ENCODE measurements at regions not wholly inside any gene's neighbourhood (a gene's known extent, or its start where the extent isn't known, plus 50 kb on each side); places are given as distances from the start of the nearest gene placed in this dataset.
"Not testable (repeated sequence)": the region's sequence is repeated elsewhere in the genome, so short reads cannot be mapped to it uniquely, and the experiment has no call there.

DNA sequence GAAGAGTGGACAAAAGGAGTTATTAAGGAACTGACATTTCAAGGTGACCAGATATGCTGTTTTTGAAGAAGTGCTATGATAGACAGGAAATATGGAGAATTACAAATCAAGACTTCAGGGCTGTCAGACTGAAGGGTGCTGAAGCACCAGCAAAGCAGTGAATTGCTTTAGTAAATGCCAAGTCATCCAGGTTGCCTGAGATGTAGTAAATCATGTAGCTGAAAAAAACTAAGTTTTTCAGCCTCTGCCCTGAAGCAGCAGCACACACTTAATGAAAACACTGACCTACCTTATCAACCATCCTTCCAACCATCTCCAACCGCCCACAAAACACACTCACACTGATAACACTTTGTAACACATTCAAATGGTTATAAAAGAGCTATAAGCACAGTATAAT, 110.0 kb downstream of the PRR15 start:
- H3K4me1 ChIP-seq (ENCODE audit: control insufficient read depth in 2 of 3, insufficient read depth in 2 of 3, low read depth in 1 of 3, low read length in 3 of 3); intact Hi-C loops (cut with DNase I); FAIRE-seq; H3K9ac ChIP-seq (ENCODE audit: low read length in 3 of 3); H3K4me3 ChIP-seq (ENCODE audit: low read length in 3 of 3); H3K27me3 ChIP-seq (ENCODE audit: control insufficient read depth, insufficient read depth, low read length); H3K27ac ChIP-seq (ENCODE audit: low read depth in 2 of 2, low read length in 2 of 2); DNase-seq; H3K9me3 ChIP-seq (ENCODE audit: control insufficient read depth in 2 of 3, insufficient read depth in 1 of 3, low read length in 3 of 3); H3K36me3 ChIP-seq (ENCODE audit: control insufficient read depth in 2 of 3, insufficient read depth in 3 of 3, low read length in 3 of 3): not testable (repeated sequence)

DNA sequence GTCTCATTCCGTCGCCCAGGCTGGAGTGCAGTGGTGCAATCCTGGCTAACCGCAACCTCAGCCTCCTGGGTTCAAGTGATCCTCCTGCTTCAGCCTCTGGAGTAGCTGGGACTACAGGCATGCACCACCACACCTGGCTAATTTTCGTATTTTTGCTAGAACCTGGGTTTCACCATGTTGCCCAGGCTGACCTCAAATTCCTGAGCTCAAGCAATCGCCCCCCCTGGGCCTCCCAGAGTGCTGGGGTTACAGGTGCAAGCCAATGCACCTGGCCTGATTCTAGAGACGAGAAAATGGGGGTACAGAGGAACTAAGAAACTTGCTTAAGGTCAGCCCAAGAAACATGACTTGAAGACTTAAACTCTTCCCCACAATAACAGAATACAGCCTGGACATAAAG, 111.0 kb downstream of the PRR15 start:
- H3K9me3 ChIP-seq (ENCODE audit: control insufficient read depth in 2 of 3, insufficient read depth in 1 of 3, low read length in 3 of 3); H3K4me3 ChIP-seq (ENCODE audit: low read length in 3 of 3); H3K27me3 ChIP-seq (ENCODE audit: control insufficient read depth, insufficient read depth, low read length); H3K27ac ChIP-seq (ENCODE audit: low read depth in 2 of 2, low read length in 2 of 2); DNase-seq; intact Hi-C loops (cut with DNase I); H3K36me3 ChIP-seq (ENCODE audit: control insufficient read depth in 2 of 3, insufficient read depth in 3 of 3, low read length in 3 of 3); FAIRE-seq; H3K4me1 ChIP-seq (ENCODE audit: control insufficient read depth in 2 of 3, insufficient read depth in 2 of 3, low read depth in 1 of 3, low read length in 3 of 3); H3K9ac ChIP-seq (ENCODE audit: low read length in 3 of 3): not testable (repeated sequence)

DNA sequence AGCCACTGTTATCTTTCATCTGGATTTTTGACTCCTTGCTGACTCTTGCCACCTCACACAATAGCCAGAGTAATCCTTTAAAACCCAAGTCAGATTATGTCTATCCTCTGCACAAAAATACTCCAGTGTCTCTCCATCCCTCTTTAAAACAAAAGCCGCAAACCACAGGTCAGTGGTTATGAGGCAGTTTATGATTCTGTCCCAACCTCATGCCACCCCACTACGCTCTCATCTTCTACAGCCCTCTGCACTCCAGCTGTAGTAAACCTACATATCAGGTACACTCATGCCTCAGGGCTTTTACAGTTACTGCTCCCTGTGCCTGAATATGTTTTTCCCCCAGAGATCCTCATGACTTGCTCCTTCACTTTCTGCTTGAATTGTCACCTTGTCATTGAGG, 113.6 kb downstream of the PRR15 start:
- H3K27me3 ChIP-seq (ENCODE audit: control insufficient read depth, insufficient read depth, low read length); H3K27ac ChIP-seq (ENCODE audit: low read depth in 2 of 2, low read length in 2 of 2); FAIRE-seq; H3K9me3 ChIP-seq (ENCODE audit: control insufficient read depth in 2 of 3, insufficient read depth in 1 of 3, low read length in 3 of 3); DNase-seq; H3K9ac ChIP-seq (ENCODE audit: low read length in 3 of 3); H3K36me3 ChIP-seq (ENCODE audit: control insufficient read depth in 2 of 3, insufficient read depth in 3 of 3, low read length in 3 of 3); intact Hi-C loops (cut with DNase I); H3K4me3 ChIP-seq (ENCODE audit: low read length in 3 of 3); H3K4me1 ChIP-seq (ENCODE audit: control insufficient read depth in 2 of 3, insufficient read depth in 2 of 3, low read depth in 1 of 3, low read length in 3 of 3): not testable (repeated sequence)

DNA sequence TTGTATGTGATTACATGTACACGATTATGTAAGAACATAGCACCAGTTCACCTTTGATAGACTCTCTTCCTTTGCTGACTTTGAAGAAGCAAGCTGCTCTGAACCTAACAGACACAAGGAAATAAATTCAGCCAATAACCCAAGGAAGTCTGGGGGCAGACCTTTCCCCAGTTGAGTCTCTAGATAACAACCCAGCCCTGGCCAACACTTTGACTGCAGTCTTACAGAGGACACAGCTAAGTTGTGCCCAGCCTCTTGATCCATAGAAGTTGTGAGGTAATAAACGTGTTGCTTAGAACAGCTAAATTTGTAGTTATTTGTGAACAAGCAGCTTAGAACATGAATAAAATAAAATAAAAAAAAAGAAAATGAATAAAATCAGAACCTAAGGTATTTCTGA, 116.3 kb downstream of the PRR15 start:
- H3K27ac ChIP-seq (ENCODE audit: low read depth in 2 of 2, low read length in 2 of 2); DNase-seq; intact Hi-C loops (cut with DNase I); H3K4me3 ChIP-seq (ENCODE audit: low read length in 3 of 3); H3K27me3 ChIP-seq (ENCODE audit: control insufficient read depth, insufficient read depth, low read length); H3K4me1 ChIP-seq (ENCODE audit: control insufficient read depth in 2 of 3, insufficient read depth in 2 of 3, low read depth in 1 of 3, low read length in 3 of 3); FAIRE-seq; H3K9ac ChIP-seq (ENCODE audit: low read length in 3 of 3); H3K36me3 ChIP-seq (ENCODE audit: control insufficient read depth in 2 of 3, insufficient read depth in 3 of 3, low read length in 3 of 3); H3K9me3 ChIP-seq (ENCODE audit: control insufficient read depth in 2 of 3, insufficient read depth in 1 of 3, low read length in 3 of 3): not testable (repeated sequence)

DNA sequence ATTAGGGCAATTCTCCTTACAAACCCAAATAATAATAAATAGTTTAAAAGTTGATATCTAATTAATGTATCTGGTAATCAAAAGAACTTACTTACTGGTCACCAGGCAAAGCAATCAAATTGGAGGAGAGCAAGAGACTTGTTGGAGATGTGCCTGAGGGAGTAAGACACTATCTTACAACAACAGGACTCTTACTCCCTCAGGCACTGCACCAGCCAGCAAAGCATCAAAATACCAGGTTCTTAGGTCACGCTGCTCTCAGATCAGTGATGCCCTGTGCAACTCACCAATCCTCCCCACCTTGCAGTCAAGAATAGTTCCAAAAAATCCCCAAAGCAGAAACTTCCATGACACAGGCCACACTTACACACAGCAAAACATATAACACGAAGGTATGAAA, 117.0 kb downstream of the PRR15 start:
- H3K4me1 ChIP-seq (ENCODE audit: control insufficient read depth in 2 of 3, insufficient read depth in 2 of 3, low read depth in 1 of 3, low read length in 3 of 3); H3K9me3 ChIP-seq (ENCODE audit: control insufficient read depth in 2 of 3, insufficient read depth in 1 of 3, low read length in 3 of 3); H3K9ac ChIP-seq (ENCODE audit: low read length in 3 of 3); intact Hi-C loops (cut with DNase I); H3K27ac ChIP-seq (ENCODE audit: low read depth in 2 of 2, low read length in 2 of 2); FAIRE-seq; H3K27me3 ChIP-seq (ENCODE audit: control insufficient read depth, insufficient read depth, low read length); H3K4me3 ChIP-seq (ENCODE audit: low read length in 3 of 3); H3K36me3 ChIP-seq (ENCODE audit: control insufficient read depth in 2 of 3, insufficient read depth in 3 of 3, low read length in 3 of 3); DNase-seq: not testable (repeated sequence)

DNA sequence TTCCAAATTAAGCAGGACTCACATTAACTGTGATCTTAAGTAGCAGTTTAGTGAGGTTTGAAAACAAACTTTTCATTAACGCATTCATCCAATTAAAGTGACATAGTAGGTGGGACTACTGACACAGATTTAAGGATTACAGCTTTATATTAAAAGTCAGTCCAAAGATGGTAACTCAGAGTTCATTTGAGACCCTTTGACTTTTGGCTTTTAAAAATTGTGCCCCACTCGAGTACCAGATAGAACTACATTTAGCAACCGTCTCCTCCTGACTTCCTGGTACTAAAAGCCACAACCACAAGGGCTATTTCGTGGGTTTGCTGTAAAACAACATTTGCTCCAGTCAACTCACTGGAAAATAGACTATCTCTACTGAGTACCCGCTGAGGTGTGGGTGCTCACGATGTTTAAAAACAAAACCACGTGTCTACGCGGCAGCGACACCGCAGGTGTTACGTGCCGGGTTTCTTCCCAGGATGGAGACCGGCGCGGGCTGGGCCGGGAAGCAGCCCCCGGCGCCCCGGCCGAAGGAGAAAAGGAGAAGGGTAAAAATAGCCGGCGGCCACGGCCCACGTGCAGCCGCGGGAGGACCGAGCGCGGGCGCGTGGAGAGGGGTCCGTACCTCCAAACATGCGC, 120.6 kb downstream of the PRR15 start:
- peak in 2 of 5 donors; percentile 23 to 27 for DNase-seq
- not testable (repeated sequence) for H3K9ac ChIP-seq (ENCODE audit: low read length in 3 of 3); FAIRE-seq

More for the DNA sequence above, 120.6 kb downstream of the PRR15 start:
- H3K36me3 ChIP-seq (ENCODE audit: control insufficient read depth in 2 of 3, insufficient read depth in 3 of 3, low read length in 3 of 3); H3K27me3 ChIP-seq (ENCODE audit: control insufficient read depth, insufficient read depth, low read length); H3K4me1 ChIP-seq (ENCODE audit: control insufficient read depth in 2 of 3, insufficient read depth in 2 of 3, low read depth in 1 of 3, low read length in 3 of 3); intact Hi-C loops (cut with DNase I); H3K9me3 ChIP-seq (ENCODE audit: control insufficient read depth in 2 of 3, insufficient read depth in 1 of 3, low read length in 3 of 3): not testable (repeated sequence)
- H3K4me3 ChIP-seq (ENCODE audit: low read length in 3 of 3) = peak overlapping the region; percentile 54 to 62 (median 55)
- H3K27ac ChIP-seq (ENCODE audit: low read depth in 2 of 2, low read length in 2 of 2) = peak overlapping the region in 1 of 2 donors; percentile 90
